Bronchial epithelial cell (primary cell): ENCODE measurements at regions not wholly inside any gene's neighbourhood (a gene's known extent, or its start where the extent isn't known, plus 50 kb on each side); places are given as distances from the start of the nearest gene placed in this dataset.

Source experiments
- DNase-seq: peaks from one replicate; pipeline ENCODE4 v3.0.0-alpha.2; 2010; ENCODE audit warnings: low read depth
- FAIRE-seq: peaks from 2 replicates; lab custom pipeline; 2011; peaks lifted over from hg19 to GRCh38; lab: Jason Lieb, UNC
- H3K27me3 ChIP-seq: 2 replicates; pipeline ENCODE4 v1.5.1; 2011; ENCODE audit warnings: low read length; ENCODE audit not compliant: control insufficient read depth, insufficient read depth
- H3K36me3 ChIP-seq: 2 replicates; pipeline ENCODE4 v1.5.1; 2011; ENCODE audit warnings: low read length; ENCODE audit not compliant: control insufficient read depth, insufficient read depth
- H3K4me3 ChIP-seq: 2 replicates; pipeline ENCODE4 v1.5.1; 2011; ENCODE audit warnings: mild to moderate bottlenecking, low read depth, low read length, control low read depth
- TF ChIP-seq, protein P1 (sequence below): IDR thresholded peaks from 2 replicates; pipeline ENCODE4 v1.5.1; 2011; ENCODE audit warnings: mild to moderate bottlenecking, moderate library complexity, low read length, control low read depth, inconsistent platforms; ENCODE audit not compliant: insufficient read depth, severe bottlenecking

DNA sequence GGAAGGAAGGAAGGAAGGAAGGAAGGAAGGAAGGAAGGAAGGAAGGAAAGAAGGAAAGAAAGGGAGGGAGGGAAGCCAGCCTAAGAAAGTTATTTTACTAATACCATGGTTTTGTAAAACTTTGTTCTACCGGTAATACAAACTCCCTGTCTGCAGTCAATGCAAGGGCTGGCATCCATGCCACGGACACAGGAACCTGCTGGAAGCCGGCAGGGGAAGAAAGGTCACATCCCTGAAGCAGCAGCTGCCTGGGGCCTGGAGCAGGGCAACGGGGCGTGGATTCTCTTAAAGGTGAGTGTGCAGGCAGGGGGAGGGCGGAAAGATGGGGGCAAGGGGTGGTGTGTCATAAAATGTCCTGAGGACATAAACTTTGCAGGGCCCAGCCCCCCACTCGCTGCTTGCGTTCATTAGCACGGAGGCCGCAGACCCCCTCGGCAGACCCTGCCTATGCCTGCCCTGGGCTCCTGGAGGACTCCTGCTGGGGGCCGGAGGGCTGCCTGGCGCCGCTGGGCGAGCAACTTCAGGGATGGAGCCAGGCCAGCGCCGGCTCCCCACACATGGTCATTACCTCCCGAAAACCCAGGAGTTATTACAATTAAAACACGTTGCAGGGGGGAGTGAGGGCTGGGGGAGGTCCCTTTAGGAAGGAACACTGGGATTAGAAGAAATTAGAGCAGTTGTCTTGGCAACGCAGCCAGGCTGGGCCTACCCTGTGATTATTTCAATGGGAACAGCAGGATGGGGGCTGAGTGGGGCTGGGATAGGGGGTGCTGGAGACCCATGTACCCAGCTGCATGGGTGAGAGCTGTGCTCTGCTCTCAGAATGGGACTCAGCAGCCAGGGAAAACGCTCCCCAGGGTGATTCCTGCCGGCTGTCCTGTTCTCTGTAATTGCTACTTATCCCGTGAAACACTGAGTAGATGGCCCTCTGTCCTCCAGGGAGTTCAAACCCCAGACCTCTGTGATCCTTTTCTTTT, 257.9 kb downstream of the SOX9 start:
- DNase-seq (no peak), FAIRE-seq (no peak)
- no peak overlapping the region for H3K4me3 ChIP-seq
- no peaks in the 10 kb centered on the region for H3K27me3 ChIP-seq
- TF ChIP-seq, protein P1, sequence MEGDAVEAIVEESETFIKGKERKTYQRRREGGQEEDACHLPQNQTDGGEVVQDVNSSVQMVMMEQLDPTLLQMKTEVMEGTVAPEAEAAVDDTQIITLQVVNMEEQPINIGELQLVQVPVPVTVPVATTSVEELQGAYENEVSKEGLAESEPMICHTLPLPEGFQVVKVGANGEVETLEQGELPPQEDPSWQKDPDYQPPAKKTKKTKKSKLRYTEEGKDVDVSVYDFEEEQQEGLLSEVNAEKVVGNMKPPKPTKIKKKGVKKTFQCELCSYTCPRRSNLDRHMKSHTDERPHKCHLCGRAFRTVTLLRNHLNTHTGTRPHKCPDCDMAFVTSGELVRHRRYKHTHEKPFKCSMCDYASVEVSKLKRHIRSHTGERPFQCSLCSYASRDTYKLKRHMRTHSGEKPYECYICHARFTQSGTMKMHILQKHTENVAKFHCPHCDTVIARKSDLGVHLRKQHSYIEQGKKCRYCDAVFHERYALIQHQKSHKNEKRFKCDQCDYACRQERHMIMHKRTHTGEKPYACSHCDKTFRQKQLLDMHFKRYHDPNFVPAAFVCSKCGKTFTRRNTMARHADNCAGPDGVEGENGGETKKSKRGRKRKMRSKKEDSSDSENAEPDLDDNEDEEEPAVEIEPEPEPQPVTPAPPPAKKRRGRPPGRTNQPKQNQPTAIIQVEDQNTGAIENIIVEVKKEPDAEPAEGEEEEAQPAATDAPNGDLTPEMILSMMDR: no peak
- no peaks in the 10 kb centered on the region for H3K36me3 ChIP-seq

GRCh38 chr17:72379516-72379915, 258.7 kb downstream of the SOX9 start:
- H3K27me3 ChIP-seq: no peaks in the 10 kb centered on the region
- no peak for FAIRE-seq

GRCh38 chr17:72380120-72380519, 259.3 kb downstream of the SOX9 start:
- Histone ChIP-seq H3K36me3 (no peaks in the 10 kb centered on the region), H3K4me3 (no peak overlapping the region), H3K27me3 (no peaks in the 10 kb centered on the region)
- DNase-seq: no peak
- FAIRE-seq: no peak
- TF ChIP-seq, protein P1: no peak

More at GRCh38 chr17:72379516-72379915, 258.7 kb downstream of the SOX9 start:
- no peaks in the 10 kb centered on the region for H3K36me3 ChIP-seq
- H3K4me3 ChIP-seq: no peak overlapping the region
- TF ChIP-seq, protein P1: no peak
- DNase-seq: no peak

DNA sequence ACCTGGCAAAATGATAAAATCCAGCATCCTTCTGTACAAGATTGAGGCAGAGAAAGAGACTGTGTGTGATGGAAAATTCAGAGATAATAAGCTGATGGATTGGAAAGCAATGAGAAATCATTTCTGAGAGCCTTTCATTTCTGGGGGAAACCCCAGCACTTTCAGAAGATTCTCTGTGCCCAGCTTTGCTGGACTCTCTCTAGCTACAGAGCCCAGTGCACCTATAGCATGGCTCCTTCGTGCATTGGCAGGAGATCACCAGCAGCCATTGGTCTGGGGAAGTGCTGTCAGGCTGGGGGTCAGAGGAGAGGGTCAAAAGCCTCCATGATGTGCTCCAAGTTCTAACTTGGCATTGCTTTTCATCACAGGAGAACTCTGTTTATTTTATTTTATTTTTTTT, 259.9 kb downstream of the SOX9 start:
- DNase-seq (no peak), FAIRE-seq (no peak)
- no peaks in the 10 kb centered on the region for H3K36me3 ChIP-seq
- TF ChIP-seq, protein P1: no peak
- no peak overlapping the region for H3K4me3 ChIP-seq
- H3K27me3 ChIP-seq: no peaks in the 10 kb centered on the region

GRCh38 chr17:72381597-72382397, 261.0 kb downstream of the SOX9 start:
- TF ChIP-seq, protein P1: no peak

More at GRCh38 chr17:72381597-72382397, 261.0 kb downstream of the SOX9 start:
- Histone ChIP-seq H3K36me3 (no peaks in the 10 kb centered on the region), H3K4me3 (no peak overlapping the region), H3K27me3 (no peaks in the 10 kb centered on the region)
- DNase-seq (no peak), FAIRE-seq (no peak)
